ENCODE measurements at regions not wholly inside any gene's neighbourhood (a gene's known extent, or its start where the extent isn't known, plus 50 kb on each side); places are given as distances from the start of the nearest gene placed in this dataset.

- Histone ChIP-seq H3K4me1 (no peaks in the 10 kb centered on the region), H3K4me3 (no peak overlapping the region), H3K36me3 (no peaks in the 10 kb centered on the region), H3K9me3 (no peaks in the 10 kb centered on the region), H3K27ac (no peak overlapping the region), H3K27me3 (no peaks in the 10 kb centered on the region)
- TF ChIP-seq CTCF (IDR thresholded peaks at IDR 0.05) = no peak
- intact Hi-C loops (cut with DNase I) = no loop called here
- ATAC-seq (no peak), DNase-seq (no peak)
Measured at GRCh38 chr3:13218541-13218908, 145.3 kb upstream of the IQSEC1 start.

GRCh38 chr3:13217736-13218540, 144.7 kb upstream of the IQSEC1 start:
- no peaks in the 10 kb centered on the region for H3K36me3 ChIP-seq
- intact Hi-C loops (cut with DNase I) = no loop called here
- no peak overlapping the region for H3K27ac ChIP-seq
- DNase-seq = no peak
- no peaks in the 10 kb centered on the region for H3K9me3 ChIP-seq
- no peak for TF ChIP-seq CTCF (IDR thresholded peaks at IDR 0.05)
- H3K4me3 ChIP-seq = no peak overlapping the region
- no peaks in the 10 kb centered on the region for H3K4me1 ChIP-seq
- no peak for ATAC-seq
- no peaks in the 10 kb centered on the region for H3K27me3 ChIP-seq

- no peak overlapping the region for H3K27ac ChIP-seq
- H3K9me3 ChIP-seq = no peaks in the 10 kb centered on the region
- TF ChIP-seq CTCF (IDR thresholded peaks at IDR 0.05) = no peak
- intact Hi-C loops (cut with DNase I) = no loop called here
- no peak overlapping the region for H3K4me3 ChIP-seq
- no peaks in the 10 kb centered on the region for H3K4me1 ChIP-seq
- ATAC-seq = no peak
- no peaks in the 10 kb centered on the region for H3K36me3 ChIP-seq
- no peak for DNase-seq
- no peaks in the 10 kb centered on the region for H3K27me3 ChIP-seq
Measured at GRCh38 chr3:13217253-13217652, 144.0 kb upstream of the IQSEC1 start.

- H3K4me3 ChIP-seq = no peak overlapping the region
- no peak overlapping the region for H3K27ac ChIP-seq
- DNase-seq (no peak), ATAC-seq (no peak)
- no peaks in the 10 kb centered on the region for H3K4me1 ChIP-seq
- intact Hi-C loops (cut with DNase I) = no loop called here
- H3K27me3 ChIP-seq = no peaks in the 10 kb centered on the region
- no peaks in the 10 kb centered on the region for H3K36me3 ChIP-seq
- TF ChIP-seq CTCF (IDR thresholded peaks at IDR 0.05) = no peak
- H3K9me3 ChIP-seq = no peaks in the 10 kb centered on the region
Measured at GRCh38 chr3:13215940-13216546, 142.8 kb upstream of the IQSEC1 start.

GRCh38 chr3:13214847-13215472, 141.7 kb upstream of the IQSEC1 start:
- TF ChIP-seq CTCF (IDR thresholded peaks at IDR 0.05) = no peak
- H3K36me3 ChIP-seq = no peaks in the 10 kb centered on the region
- DNase-seq (no peak), ATAC-seq (no peak)
- no peak overlapping the region for H3K4me3 ChIP-seq
- H3K27ac ChIP-seq = no peak overlapping the region
- intact Hi-C loops (cut with DNase I) = no loop called here
- H3K4me1 ChIP-seq = no peaks in the 10 kb centered on the region
- H3K27me3 ChIP-seq = no peaks in the 10 kb centered on the region
- H3K9me3 ChIP-seq = no peaks in the 10 kb centered on the region
